Suprapubic skin (tissue), 4 donors: ENCODE measurements at regions not wholly inside any gene's neighbourhood (a gene's known extent, or its start where the extent isn't known, plus 50 kb on each side); places are given as distances from the start of the nearest gene placed in this dataset.

Experiments
- CTCF ChIP-seq, 2 donors: fragments of 200-600 bp in 1 of 2; fragments of 450-650 bp in 1 of 2; sonication (generic) in 1 of 2; IDR thresholded peaks; one replicate each; pipeline ENCODE4 v1.5.1; 2016 to 2019; ENCODE audit warnings: antibody characterized with exemption in 2 of 2, mild to moderate bottlenecking in 1 of 2, moderate library complexity in 1 of 2
- EP300 ChIP-seq: sonication (generic); formaldehyde crosslinking; IDR thresholded peaks from one replicate; pipeline ENCODE4 v1.6.1; 2017; ENCODE audit warnings: antibody characterized with exemption
- POLR2A ChIP-seq, 2 donors: fragments of 450-650 bp; IDR thresholded peaks; one replicate each; pipeline ENCODE4 v1.6.1; 2017; ENCODE audit warnings: antibody characterized with exemption in 2 of 2, mild to moderate bottlenecking in 2 of 2, moderate library complexity in 2 of 2
- POLR2AphosphoS5 ChIP-seq, 3 donors: sonication (generic); formaldehyde crosslinking; IDR thresholded peaks; one replicate each; pipeline ENCODE4 v1.6.1; 2017; ENCODE audit warnings: antibody characterized with exemption in 3 of 3

- TF ChIP-seq POLR2A (IDR thresholded peaks at IDR 0.05) (no peak), CTCF (IDR thresholded peaks at IDR 0.05) (no peak), POLR2AphosphoS5 (IDR thresholded peaks at IDR 0.05) (no peak), EP300 (no peak)
Observed at GRCh38 chr1:61604684-61605083, 120.3 kb downstream of the TM2D1 start.
